IMR-90 (cell line): ENCODE measurements at regions not wholly inside any gene's neighbourhood (a gene's known extent, or its start where the extent isn't known, plus 50 kb on each side); places are given as distances from the start of the nearest gene placed in this dataset.

Experiments
- ATAC-seq: fragments of 200-7000 bp; cut with Tn5 transposase; 2 replicates; pipeline ENCODE4 v1.9.1; 2020; ENCODE audit warnings: low read depth, mild to moderate bottlenecking, moderate library complexity
- BruUV-seq: library from RNA; stranded (reverse); fragments of 400-500 nt; replicated peaks from 2 replicates; lab custom pipeline; 2021; lab: Mats Ljungman, UMichigan
- CTCF ChIA-PET: fragments of 300-600 bp; formaldehyde crosslinking; extraction: SDS; loops from one replicate; lab custom pipeline; 2021; ENCODE audit warnings: antibody characterized with exemption; lab: Yijun Ruan, JAX
- POLR2A ChIA-PET: fragments of 300-600 bp; sonication (Branson Sonifier 250); formaldehyde crosslinking; loops from one replicate; lab custom pipeline; 2022; ENCODE audit warnings: antibody characterized with exemption; ENCODE audit not compliant: unreplicated experiment; lab: Charles Lee
- DNase-seq: peaks from one replicate; pipeline ENCODE4 v3.0.0; 2013
- H2AFZ ChIP-seq: replicated peaks from 2 replicates; pipeline ENCODE3; 2013; ENCODE audit warnings: low read length, mild to moderate bottlenecking; ENCODE audit not compliant: poor library complexity
- H2AK5ac ChIP-seq: 2 replicates; pipeline ENCODE4 v1.6.1; 2013; ENCODE audit warnings: low read depth, low read length, inconsistent platforms
- H2AK9ac ChIP-seq: replicated peaks from 2 replicates; pipeline ENCODE3; 2013; ENCODE audit warnings: mild to moderate bottlenecking, low read depth, low read length, moderate library complexity; ENCODE audit not compliant: poor library complexity
- H2BK120ac ChIP-seq: 2 replicates; pipeline ENCODE4 v1.6.1; 2013; ENCODE audit warnings: low read depth, low read length, inconsistent platforms
- H2BK15ac ChIP-seq: 3 replicates; pipeline ENCODE4 v1.6.1; 2013; ENCODE audit warnings: low read depth, low read length, inconsistent platforms
- H2BK20ac ChIP-seq: 2 replicates; pipeline ENCODE4 v1.6.1; 2013; ENCODE audit warnings: low read depth, mild to moderate bottlenecking, inconsistent platforms, low read length, moderate library complexity
- H2BK5ac ChIP-seq: 2 replicates; pipeline ENCODE4 v1.6.1; 2013; ENCODE audit warnings: mild to moderate bottlenecking, low read depth, low read length, inconsistent platforms; ENCODE audit not compliant: poor library complexity, severe bottlenecking
- H3K14ac ChIP-seq: replicated peaks from 2 replicates; pipeline ENCODE4 v1.6.1; 2013; ENCODE audit warnings: low read depth, low read length, inconsistent platforms
- H3K18ac ChIP-seq: 2 replicates; pipeline ENCODE4 v1.6.1; 2013; ENCODE audit warnings: low read depth, low read length, control low read depth
- H3K23ac ChIP-seq: 2 replicates; pipeline ENCODE4 v1.6.1; 2013; ENCODE audit warnings: low read depth, low read length, inconsistent platforms
- H3K27ac ChIP-seq: 2 replicates; pipeline ENCODE4 v1.5.1; 2013; ENCODE audit warnings: mild to moderate bottlenecking, control low read depth, low read length; ENCODE audit not compliant: insufficient read depth
- H3K27me3 ChIP-seq: 2 replicates; pipeline ENCODE4 v1.6.1; 2013; ENCODE audit warnings: low read length; ENCODE audit not compliant: control insufficient read depth, insufficient read depth
- H3K36me3 ChIP-seq: 2 replicates; pipeline ENCODE4 v1.6.1; 2013; ENCODE audit warnings: low read length, mixed read lengths; ENCODE audit not compliant: control insufficient read depth, insufficient read depth
- H3K4ac ChIP-seq: 2 replicates; pipeline ENCODE4 v1.6.1; 2013; ENCODE audit warnings: low read depth, low read length, inconsistent platforms
- H3K4me1 ChIP-seq: 2 replicates; pipeline ENCODE4 v1.6.1; 2013; ENCODE audit warnings: low read length, mixed read lengths; ENCODE audit not compliant: control insufficient read depth, insufficient read depth
- H3K4me2 ChIP-seq: 2 replicates; pipeline ENCODE4 v1.6.1; 2013; ENCODE audit warnings: low read depth, mild to moderate bottlenecking, control low read depth, low read length, moderate library complexity
- H3K4me3 ChIP-seq: 2 replicates; pipeline ENCODE4 v1.5.1; 2013; ENCODE audit warnings: low read depth, mild to moderate bottlenecking, control low read depth, low read length, moderate library complexity; ENCODE audit not compliant: insufficient read depth
- H3K56ac ChIP-seq: 2 replicates; pipeline ENCODE4 v1.6.1; 2013; ENCODE audit warnings: low read length, inconsistent platforms; ENCODE audit not compliant: insufficient read depth; ENCODE audit errors: extremely low read depth
- H3K79me1 ChIP-seq, 2 experiments: 2 replicates each; pipeline ENCODE4 v1.6.1; 2013; ENCODE audit warnings: low read length in 2 of 2, inconsistent platforms in 1 of 2, low read depth in 1 of 2
- H3K9ac ChIP-seq: 2 replicates; pipeline ENCODE4 v1.6.1; 2013; ENCODE audit warnings: low read depth, low read length, control low read depth
- H3K9me1 ChIP-seq: 2 replicates; pipeline ENCODE4 v1.6.1; 2013; ENCODE audit warnings: low read length, inconsistent platforms; ENCODE audit not compliant: insufficient read depth
- H3K9me3 ChIP-seq: 2 replicates; pipeline ENCODE4 v1.6.1; 2013; ENCODE audit warnings: low read length; ENCODE audit not compliant: control insufficient read depth, insufficient read depth
- H4K20me1 ChIP-seq: 2 replicates; pipeline ENCODE4 v1.6.1; 2013; ENCODE audit warnings: low read length, inconsistent platforms; ENCODE audit not compliant: insufficient read depth
- H4K5ac ChIP-seq: 2 replicates; pipeline ENCODE4 v1.6.1; 2013; ENCODE audit warnings: mild to moderate bottlenecking, low read depth, low read length, control low read depth
- H4K8ac ChIP-seq, 2 experiments: 2 replicates each; pipeline ENCODE4 v1.6.1; 2013; ENCODE audit warnings: low read depth in 2 of 2, low read length in 2 of 2, control low read depth in 1 of 2, inconsistent platforms in 1 of 2
- H4K91ac ChIP-seq: 2 replicates; pipeline ENCODE4 v1.6.1; 2013; ENCODE audit warnings: low read depth, low read length, inconsistent platforms; ENCODE audit not compliant: insufficient read depth
- BHLHE40 ChIP-seq: fragments of 150-350 bp; IDR thresholded peaks from 2 replicates; pipeline ENCODE4 v1.6.1; 2016; ENCODE audit warnings: mild to moderate bottlenecking, low read depth, low read length
- CEBPB ChIP-seq: IDR thresholded peaks from 2 replicates; pipeline ENCODE4 v1.6.1; 2012; ENCODE audit warnings: low read depth, low read length, improper control_type of control experiment
- CHD1 ChIP-seq: IDR thresholded peaks from 2 replicates; pipeline ENCODE4 v1.6.1; 2012; ENCODE audit warnings: low read depth, low read length, improper control_type of control experiment
- CTCF ChIP-seq: conservative IDR thresholded peaks from 2 replicates; pipeline ENCODE4 v1.5.1; 2012; ENCODE audit warnings: mild to moderate bottlenecking, low read depth, low read length, improper control_type of control experiment
- MAFK ChIP-seq: IDR thresholded peaks from 2 replicates; pipeline ENCODE4 v1.6.1; 2012; ENCODE audit warnings: low read depth, low read length, improper control_type of control experiment
- MAZ ChIP-seq: IDR thresholded peaks from 2 replicates; pipeline ENCODE4 v1.6.1; 2012; ENCODE audit warnings: low read depth, mild to moderate bottlenecking, low read length, improper control_type of control experiment, moderate library complexity, borderline replicate concordance
- MXI1 ChIP-seq: IDR thresholded peaks from 2 replicates; pipeline ENCODE4 v1.6.1; 2012; ENCODE audit warnings: low read depth, mild to moderate bottlenecking, low read length, moderate library complexity, borderline replicate concordance
- NFE2L2 ChIP-seq: fragments of 150-350 bp; IDR thresholded peaks from 2 replicates; pipeline ENCODE4 v1.6.1; 2016; ENCODE audit warnings: low read depth, mild to moderate bottlenecking, low read length
- POLR2A ChIP-seq: IDR thresholded peaks from 2 replicates; pipeline ENCODE4 v1.6.1; 2012; ENCODE audit warnings: mild to moderate bottlenecking, low read depth, low read length
- RAD21 ChIP-seq: IDR thresholded peaks from 2 replicates; pipeline ENCODE4 v1.6.1; 2012; ENCODE audit warnings: low read length, improper control_type of control experiment
- RFX5 ChIP-seq: IDR thresholded peaks from 2 replicates; pipeline ENCODE4 v1.8.0; 2012; ENCODE audit warnings: low read depth, mild to moderate bottlenecking, low read length, moderate library complexity
- SMC3 ChIP-seq: fragments of 150-350 bp; IDR thresholded peaks from 2 replicates; pipeline ENCODE4 v1.6.1; 2016; ENCODE audit warnings: low read depth, mild to moderate bottlenecking, antibody characterized with exemption, low read length, moderate library complexity
- WGBS, 2 experiments: methylation state at CpG; one replicate each; pipeline versions ENCODE4 v1.1.5 to v1.1.7; 2013; ENCODE audit warnings: missing lambda C conversion rate in 2 of 2; ENCODE audit not compliant: insufficient read length in 1 of 2; ENCODE audit errors: extremely low coverage in 2 of 2; 5-methylcytosine and 5-hydroxymethylcytosine counted together
- dilution Hi-C: fragments of 300-500 bp; cut with HindIII; formaldehyde crosslinking; loops from one replicate; pipeline ENCODE4 v1.14.3; 2018; ENCODE audit warnings: low sequenced_read_pairs; ENCODE audit not compliant: unreplicated experiment
- in situ Hi-C: fragments of 300-500 bp; cut with MboI; formaldehyde crosslinking; loops from 3 replicates; pipeline ENCODE4 v1.14.3; 2019; ENCODE audit warnings: low sequenced_read_pairs, inconsistent platforms, mixed read lengths
- intact Hi-C: fragments of 100-400 bp; cut with micrococcal nuclease; formaldehyde crosslinking; loops from 2 replicates; pipeline ENCODE4 v1.10.0; 2022
- TF ChIP-seq, protein P1 (sequence below): fragments of 150-350 bp; IDR thresholded peaks from 2 replicates; pipeline ENCODE4 v1.6.1; 2016; ENCODE audit warnings: low read depth, mild to moderate bottlenecking, low read length, moderate library complexity, borderline replicate concordance

DNA sequence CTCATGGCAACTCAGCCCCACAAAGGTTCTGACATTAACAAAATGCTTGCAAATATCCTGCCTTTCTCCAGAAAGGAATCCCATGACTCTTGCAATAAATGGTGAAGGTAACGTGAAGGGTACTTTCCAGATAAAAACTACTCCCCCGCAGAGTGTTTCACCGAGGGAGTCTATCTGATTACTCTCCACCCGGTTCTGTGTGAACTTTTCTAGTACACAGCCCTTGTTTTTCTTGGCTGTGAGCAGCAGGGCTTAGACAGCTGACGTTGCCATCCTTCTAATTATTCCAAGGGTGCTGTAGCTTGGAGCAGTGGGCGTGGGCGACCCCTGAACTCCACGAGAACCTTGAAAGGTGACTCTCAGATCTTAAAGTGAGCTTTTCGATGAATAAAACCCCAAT, 276.0 kb upstream of the IRX4 start:
- Histone ChIP-seq H3K23ac (no peak overlapping the region), H2AK9ac (no peak overlapping the region), H3K9ac (no peak overlapping the region), H2BK120ac (no peak overlapping the region), H2AK5ac (no peak overlapping the region), H3K27ac (no peak overlapping the region), H3K4ac (no peak overlapping the region), H2BK5ac (no peak overlapping the region), H3K4me3 (no peak overlapping the region), H3K27me3 (no peaks in the 10 kb centered on the region), H3K79me1 (no peaks in the 10 kb centered on the region), H4K20me1 (no peaks in the 10 kb centered on the region), H2BK15ac (no peak overlapping the region), H4K5ac (no peak overlapping the region), H3K36me3 (no peaks in the 10 kb centered on the region), H3K9me3 (peaks cover 22% of the 10 kb centered on the region), H3K4me2 (no peak overlapping the region), H3K9me1 (no peaks in the 10 kb centered on the region), H4K91ac (no peak overlapping the region), H3K56ac (no peak overlapping the region), H2BK20ac (no peak overlapping the region), H2AFZ (no peak overlapping the region), H3K4me1 (no peaks in the 10 kb centered on the region), H3K18ac (no peak overlapping the region), H3K14ac (no peak overlapping the region), H4K8ac (no peak overlapping the region)
- intact Hi-C loops: no loop called here
- DNase-seq (no peak), ATAC-seq (no peak)
- in situ Hi-C loops: no loop called here
- POLR2A ChIA-PET: no interaction called here
- no TSS peak for BruUV-seq
- TF ChIP-seq BHLHE40 (no peak), SMC3 (no peak), MAFK (no peak), POLR2A (no peak), CTCF (no peak), RAD21 (no peak), CHD1 (no peak), MAZ (no peak), MXI1 (no peak), NFE2L2 (no peak), CEBPB (no peak), RFX5 (no peak)
- TF ChIP-seq, protein P1, sequence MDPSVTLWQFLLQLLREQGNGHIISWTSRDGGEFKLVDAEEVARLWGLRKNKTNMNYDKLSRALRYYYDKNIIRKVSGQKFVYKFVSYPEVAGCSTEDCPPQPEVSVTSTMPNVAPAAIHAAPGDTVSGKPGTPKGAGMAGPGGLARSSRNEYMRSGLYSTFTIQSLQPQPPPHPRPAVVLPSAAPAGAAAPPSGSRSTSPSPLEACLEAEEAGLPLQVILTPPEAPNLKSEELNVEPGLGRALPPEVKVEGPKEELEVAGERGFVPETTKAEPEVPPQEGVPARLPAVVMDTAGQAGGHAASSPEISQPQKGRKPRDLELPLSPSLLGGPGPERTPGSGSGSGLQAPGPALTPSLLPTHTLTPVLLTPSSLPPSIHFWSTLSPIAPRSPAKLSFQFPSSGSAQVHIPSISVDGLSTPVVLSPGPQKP: no peak
- WGBS, 2 experiments: no CpG with 5 or more reads among the region's 9 CpGs
- dilution Hi-C loops: no loop called here
- CTCF ChIA-PET: no interaction called here
